IPS DF 19.7 (cell line): ENCODE measurements at regions not wholly inside any gene's neighbourhood (a gene's known extent, or its start where the extent isn't known, plus 50 kb on each side); places are given as distances from the start of the nearest gene placed in this dataset.

Source experiments
- DNase-seq: peaks from one replicate; pipeline ENCODE4 v3.0.0-alpha.2; 2013; ENCODE audit warnings: low read depth, low spot score

DNA sequence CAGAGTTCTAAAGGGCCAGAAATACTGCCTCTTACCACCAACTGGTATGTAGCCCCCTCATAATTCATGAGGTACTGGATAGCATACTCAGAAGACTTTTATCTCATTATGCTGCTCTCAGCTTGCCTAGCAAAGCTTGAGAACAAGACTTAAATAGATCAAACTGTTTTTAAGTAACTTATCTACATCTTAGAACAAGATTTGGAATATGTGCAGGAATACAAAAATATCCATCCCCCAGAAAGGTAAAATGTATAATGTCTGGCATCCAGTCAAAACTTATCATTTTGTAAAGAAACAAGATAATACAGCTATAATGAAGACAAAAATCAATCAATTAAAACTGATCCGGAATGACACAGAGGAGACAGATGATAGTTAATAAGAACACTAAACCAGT, 400.4 kb upstream of the TGFBR2 start:
- DNase-seq = no peak

DNA sequence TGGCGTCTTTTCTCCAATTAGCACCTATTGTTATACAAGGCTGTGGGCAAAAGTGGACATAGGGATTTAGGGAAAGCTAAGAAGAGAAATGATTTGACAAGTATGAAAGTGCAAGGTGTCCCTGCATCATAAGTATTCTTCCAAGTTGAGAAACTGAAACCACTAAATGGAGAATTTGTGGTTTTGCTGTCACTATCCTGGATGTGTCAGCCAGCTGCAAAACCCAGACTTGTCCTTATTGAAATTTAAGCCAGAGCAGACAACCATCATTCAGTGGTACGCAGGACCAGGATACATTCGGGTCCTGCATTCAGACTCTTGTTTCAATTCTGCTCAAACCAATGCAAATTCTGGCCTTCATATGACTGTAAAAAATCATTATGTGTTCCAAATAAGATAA, 384.8 kb upstream of the TGFBR2 start:
- no peak for DNase-seq

DNA sequence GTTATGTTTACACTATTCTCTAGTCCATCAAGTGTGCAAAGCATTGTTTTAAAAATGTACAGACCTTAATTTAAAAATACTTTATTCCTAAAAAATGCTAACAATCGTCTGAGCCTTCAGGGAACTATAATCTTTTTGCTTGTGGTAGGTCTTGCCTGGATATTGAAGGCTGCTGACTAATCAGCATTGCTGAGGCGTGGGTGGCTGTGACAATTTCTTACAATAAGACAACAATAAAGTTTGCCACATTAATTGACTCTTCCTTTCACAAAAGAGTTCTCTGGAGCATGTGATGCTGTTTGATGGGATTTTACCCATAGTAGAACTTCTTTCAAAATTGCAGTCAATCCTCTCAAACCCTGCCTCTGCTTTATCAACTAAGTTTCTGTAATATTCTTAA, 384.0 kb upstream of the TGFBR2 start:
- no peak for DNase-seq

DNA sequence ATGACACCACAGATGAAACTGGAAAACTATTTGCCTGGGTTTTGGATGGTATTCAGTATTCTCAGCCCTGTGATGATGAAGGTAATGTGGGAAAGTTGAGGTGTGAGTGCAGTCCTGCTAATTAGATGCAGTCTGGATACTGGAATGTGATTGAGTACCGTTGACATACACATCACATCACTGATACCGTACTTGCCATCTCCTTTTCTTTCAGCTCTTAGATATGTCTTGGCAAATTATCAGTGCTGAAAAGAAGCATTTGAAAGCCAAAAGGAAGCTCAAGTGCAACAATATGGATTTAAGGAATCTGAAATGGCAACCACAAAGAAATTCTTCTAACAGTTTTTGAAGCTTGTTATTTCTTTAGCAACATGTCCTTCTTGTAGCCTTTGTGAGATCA, 381.4 kb upstream of the TGFBR2 start:
- no peak for DNase-seq

DNA sequence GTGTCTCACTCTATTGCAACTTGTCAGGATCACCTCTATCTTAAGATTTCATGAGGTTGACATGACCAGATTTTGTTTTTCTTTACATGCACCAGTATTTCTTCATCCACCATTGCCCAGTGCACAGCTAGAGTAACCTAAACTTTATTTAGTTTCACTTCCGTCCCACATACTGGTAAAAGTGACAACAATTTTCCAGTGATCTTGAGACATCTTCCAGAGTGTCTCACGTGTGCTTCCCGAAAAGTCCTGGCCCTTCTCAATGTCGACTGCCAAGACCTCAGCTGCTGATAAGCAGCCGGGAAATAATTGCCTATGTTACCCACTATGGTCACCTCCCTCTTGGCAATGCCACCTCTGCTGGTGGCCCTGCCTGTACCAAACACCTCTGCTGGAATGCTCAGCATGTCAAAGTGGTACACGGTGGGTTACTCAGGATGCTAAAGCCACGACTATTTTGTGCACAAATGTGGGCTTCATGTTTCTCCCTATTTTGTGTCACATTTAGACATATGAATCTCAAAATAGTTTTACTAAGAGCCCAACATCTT, 379.7 kb upstream of the TGFBR2 start:
- no peak for DNase-seq

DNA sequence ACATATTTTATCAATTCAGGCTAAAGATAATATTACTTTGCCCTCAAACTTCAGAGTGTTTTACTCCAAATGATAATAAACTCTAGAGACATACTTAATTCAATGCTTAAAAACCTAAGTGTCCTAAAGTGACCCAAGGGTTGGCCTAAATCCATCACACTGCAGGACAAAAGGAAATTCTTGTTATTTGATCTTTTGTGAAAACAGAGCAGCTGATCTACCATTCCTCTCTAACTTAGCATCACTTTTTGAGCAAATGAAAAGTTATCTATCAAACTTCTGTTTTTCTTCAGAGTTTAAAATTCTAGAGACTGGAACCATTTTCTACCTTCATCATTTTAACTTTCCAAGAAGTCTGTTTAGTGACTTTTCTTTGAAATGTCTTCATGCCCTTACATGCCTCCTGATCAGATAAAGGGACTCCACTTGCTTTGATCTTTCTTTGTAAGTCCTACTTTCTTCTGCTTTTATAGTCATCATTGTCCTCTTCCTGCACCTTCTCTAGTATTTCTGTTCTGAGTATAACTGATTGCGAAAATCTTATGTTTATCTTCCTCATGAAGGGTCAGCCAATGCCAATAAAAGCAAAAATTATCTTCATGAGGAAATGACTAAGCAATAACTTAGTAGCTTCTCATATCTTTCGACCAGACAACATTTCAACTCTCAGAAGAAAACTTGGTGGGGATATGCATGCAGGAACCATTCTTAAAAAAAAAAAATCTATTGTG, 378.7 kb upstream of the TGFBR2 start:
- no peak for DNase-seq

DNA sequence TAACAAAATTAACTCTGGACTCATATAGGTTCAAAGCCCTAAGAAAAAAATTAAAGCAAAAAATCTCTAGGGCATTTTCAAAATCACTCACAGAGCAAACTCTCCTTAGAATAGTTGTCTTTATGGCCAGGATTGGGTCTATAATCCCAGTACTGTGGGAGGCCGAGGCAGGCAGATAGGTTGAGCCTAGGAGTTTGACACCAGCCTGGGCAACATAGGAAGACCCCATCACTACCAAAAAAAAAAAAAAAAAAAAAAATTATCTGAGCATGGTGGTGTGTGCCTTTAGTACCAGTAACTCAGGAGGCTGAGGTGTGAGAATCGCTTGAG, 378.1 kb upstream of the TGFBR2 start:
- no peak for DNase-seq

DNA sequence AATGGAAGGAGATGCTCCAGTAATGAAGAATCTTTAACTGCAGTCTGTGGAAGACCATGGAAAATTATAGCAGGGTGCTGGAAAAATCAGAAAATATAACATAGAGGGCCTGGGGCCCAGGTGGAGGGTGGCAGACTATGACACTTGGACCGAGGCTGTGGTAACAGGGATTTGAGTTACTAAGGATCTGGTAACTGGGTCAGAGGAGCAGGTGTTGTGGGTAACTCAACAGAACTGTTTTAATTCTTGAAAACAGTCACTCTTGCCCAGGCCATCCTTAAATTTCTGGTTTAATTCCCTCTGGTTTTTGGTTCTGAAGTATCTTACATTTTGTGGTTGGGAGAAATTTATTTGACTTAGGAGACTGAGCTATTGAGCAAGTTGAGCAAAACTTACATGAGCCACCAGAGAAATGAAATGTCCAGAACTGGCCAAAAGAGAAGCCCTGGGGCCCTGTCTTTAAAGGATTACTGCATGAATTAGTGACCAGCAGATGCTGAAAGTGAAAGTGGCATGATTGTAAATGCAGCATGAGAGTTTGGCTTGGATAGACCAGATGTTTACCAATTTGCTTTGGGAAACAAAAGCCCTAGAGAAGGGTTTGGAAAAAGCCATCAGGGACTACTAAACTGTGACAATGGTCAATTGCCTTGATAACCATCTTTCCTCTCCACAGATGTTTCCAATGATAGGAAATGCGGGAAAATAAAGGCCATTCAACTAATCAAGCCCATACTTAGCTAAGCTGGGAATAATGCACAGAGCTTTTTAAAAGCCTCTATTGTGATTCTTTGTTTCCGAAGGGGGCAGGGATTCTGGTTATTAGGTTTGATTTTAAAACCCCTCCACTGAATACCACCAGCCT, 374.9 kb upstream of the TGFBR2 start:
- DNase-seq = no peak

DNA sequence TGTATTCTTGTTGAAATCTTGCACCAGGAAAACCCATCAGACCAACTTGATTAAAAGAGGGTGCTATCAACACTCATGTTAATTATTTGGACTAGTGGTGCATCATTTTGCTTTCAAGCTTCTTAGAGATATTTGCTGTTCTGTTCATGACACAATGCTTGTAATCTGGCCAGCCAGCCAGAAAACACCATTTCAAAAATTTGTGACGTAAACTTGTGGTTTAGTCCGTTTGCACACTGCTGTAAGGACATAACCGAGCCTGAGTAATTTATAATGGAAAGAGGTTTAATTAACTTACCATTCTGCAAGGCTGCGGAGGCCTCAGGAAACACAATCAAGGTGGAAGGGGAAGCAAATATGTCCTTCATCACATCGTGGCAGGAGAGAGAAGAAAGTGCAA, 374.3 kb upstream of the TGFBR2 start:
- DNase-seq = no peak

DNA sequence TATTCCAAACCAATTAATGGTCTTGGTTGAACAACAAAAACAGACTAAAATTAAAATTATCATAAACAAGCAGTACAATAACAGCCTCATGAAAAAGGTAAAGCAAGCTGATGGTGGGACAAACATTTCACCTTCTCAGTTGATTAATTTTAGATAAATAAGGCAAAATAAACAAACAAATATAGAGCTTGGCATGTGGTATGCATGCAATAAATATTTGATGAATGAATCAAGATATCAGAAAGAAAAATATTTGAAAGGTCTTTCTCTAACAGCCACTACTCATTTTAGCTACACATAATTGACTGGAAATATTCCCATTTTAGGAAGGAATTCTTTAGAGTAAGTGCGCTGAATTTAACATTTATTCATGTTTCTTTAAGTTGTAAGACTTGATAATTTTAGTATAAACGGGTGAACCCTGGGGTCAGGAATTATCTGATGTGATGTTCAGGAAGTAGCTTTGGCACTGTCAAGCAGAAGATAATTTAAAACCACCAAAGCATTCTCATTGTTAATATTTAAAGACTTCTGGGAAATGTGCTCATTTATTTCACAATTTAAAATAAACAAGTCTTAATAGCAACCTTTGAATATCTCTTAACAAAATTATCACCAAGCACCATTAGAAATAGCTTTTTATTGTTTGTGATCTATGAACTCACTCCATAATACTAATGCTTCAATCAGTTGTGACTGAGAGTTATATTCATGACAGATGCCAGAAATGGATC, 372.3 kb upstream of the TGFBR2 start:
- no peak for DNase-seq

DNA sequence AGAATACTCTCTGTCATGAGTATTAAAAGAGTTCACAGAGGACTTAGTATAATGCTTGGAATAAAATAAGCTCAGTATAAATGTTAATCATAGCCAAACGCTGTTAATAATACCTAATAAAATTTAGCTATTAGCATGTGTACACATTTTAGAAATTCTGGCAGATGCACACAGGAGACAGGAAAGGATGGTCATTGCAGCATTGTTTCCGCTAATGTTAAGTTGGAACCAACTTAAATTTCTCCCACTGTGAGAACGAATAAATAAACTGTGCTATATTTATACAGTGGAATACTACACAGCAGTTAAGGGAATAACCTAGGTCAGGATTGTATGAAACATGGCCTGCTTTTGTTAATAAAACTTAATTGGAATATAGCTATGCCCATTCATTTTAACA, 370.4 kb upstream of the TGFBR2 start:
- DNase-seq = no peak

DNA sequence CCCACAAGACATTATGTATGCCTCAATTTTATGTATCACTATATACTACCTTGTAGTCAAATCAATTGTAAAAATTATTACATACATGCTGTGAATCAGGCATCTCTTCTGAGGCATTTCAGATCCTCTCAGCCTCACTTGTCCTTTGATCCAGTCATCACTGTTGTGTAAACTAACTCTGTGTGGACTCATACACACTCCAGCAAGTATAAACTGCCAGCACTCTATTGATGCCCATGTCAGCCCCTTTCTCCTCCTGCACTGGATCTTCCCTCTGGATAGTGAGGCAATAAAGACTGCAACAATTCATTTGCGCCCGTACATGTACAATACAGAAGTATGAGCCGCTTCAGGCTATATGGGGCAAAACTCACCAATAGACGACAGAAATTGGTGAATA, 364.7 kb upstream of the TGFBR2 start:
- no peak for DNase-seq

DNA sequence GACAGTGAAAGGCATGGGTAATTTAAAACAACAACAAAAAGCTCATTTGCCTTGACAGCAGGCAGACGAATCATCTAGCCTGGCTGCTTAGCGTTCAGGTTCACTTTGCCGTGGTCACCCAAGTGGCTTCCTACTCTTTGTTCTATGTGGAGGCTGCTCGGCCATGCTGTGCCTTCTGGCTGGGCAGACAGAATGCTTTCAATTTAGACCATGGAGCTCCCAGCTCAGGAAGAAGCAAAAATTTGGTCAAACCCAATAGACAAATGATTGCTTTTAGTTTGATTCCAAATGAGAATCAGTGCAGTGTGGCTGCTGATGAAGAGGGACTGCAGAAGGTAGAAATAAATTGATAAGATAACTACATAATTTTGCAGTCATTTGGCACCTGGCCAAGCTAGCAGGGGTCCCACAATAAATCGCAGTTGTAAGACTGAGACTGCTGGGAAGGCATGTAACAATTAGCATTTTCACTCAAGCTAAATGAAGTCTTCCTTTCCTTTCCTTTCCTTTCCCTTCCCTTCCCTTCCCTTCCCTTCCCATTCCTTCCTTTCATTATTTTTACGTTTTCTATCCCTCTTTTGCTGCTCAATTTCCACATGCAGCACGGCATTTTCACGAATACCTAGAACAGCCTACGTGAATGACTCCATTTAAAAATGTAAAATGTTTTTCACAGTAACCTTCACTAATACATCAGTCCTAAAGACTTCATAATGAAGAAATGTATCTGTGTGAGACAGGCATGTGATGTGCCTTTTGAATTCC, 360.4 kb upstream of the TGFBR2 start:
- DNase-seq = no peak

DNA sequence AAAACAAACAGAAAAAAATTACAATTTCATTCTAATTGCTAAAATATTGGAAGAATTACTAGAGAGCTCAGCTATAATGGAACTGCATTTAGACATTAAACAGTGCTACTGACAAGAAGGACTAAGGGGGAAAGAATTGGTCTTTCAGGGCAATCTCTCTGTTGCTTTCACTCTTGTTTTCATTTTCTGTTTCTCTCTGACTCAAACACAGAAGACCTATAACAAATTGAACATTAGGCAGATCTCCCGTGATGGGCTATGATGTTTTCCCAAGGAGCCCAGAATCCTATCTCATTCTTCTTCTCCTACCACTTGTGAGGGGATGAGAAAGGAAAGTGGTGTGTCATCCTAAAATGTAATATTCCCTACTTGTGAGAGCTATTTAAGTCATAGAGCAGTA, 358.0 kb upstream of the TGFBR2 start:
- DNase-seq = no peak

DNA sequence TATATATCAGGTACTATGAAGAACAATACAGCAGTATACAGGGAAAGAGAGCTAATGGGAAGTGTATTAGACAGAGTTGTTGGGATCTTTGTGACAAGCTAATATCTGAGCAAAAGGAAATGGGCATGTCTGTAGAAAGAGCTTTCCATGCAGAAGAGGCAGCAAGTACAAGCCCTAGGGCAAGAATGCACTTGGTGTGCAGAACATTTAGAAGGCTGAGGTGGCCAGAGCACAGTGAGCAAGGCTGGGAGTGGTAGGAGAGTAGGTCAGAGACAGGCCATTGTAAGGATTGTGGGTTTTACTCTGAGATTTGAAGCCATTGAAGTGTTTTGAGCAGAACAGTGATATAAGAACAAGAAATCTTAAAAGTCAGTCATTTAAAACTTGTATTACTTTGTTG, 353.9 kb upstream of the TGFBR2 start:
- no peak for DNase-seq

DNA sequence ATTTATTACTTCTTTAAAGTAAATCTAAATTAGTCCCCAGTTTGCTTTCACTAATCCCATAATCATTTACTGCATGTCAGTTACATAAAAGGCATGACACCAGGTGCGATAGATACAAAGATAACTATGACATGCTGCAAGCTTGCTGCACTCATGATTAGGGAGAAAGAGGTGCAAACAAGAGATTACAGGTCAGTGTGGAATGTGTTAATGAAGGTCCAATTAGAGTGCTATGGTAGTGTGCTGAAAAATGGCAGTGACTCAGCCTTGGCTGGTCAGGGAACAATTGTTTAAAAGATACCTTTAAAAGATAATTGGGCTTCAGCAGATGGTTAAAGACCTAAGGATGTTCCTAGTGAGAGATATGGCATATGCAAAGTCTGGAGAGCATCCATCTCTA, 352.6 kb upstream of the TGFBR2 start:
- no peak for DNase-seq

DNA sequence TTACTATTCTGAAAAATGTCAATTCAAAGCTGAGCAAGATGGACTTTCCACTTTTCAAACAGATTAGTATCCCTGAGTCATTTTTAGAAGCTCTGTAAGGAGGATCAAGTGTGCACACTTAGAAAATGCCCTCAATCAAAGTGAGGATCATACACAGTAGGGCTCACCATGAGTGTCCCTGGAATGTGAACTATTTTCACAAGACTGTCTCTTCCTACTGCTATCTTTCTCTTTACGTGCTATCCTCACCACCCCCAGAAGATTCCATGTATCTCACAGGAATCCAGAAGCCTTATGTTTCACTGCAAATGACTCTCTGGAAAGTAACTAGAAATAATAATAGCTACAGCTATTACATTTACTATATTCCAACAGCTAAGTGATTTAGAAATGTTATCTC, 349.9 kb upstream of the TGFBR2 start:
- DNase-seq = no peak

DNA sequence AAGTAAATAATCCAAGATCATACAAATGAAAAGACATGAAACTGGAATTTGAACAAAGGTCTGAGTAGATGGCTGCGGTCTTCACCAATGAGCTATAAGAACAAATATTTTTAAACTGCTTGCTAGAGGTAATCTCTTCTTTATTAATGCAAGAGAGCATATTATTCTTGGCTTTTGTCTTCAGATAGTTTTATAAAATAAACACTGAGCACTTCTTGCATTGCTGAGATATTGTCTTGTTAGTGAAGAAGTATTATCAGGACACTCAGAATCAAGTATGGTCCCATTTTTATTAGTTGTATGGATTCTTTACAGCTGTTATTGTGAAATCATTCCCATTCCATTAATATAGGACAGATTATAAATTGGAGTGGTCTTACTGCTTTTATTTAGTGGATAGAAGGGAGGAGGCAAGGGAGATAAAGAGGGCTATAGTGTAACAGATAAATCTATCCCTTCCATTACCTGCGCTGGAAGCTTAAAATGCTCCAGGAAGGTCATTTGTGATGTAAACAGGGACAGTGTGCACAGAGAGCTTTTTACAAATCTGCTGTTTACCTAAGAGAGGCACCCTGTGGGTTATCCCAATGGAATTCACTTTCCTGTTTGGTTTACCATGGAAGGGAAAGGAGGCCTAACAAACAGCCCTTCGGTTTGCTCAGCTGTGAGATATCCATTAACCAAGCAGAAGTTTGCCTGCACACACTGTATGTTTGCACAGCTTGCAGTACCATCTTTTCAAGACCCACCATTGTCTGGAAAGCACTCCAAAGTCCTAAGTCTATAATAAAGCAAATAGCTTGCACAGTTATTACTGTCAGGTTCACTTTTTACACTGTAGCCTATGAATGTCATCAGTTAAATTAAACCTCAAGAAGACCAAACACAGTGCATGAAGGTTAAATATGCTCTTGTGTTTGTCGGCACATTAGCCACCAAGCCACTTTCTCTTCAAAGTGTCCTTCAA, 347.7 kb upstream of the TGFBR2 start:
- peak; percentile 70 for DNase-seq

DNA sequence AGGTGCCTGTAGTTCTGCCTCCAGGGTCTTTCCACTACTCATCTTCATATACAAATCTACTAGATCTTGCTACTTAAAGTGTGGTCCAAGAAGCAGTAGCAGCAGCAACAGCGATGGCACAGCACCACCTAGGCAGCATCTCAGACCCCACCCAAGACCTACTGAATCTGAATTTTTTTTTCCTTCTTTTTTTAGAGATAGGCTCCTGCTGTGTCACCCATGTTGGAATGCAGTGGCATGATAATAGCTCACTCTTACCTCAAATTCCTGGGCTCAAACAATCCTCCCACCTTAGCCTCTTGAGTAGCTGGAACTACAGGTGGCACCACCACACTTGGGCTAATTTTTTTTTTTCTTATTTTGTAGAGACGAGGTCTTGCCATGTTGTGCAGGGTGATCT, 346.7 kb upstream of the TGFBR2 start:
- peak; percentile 61 for DNase-seq

DNA sequence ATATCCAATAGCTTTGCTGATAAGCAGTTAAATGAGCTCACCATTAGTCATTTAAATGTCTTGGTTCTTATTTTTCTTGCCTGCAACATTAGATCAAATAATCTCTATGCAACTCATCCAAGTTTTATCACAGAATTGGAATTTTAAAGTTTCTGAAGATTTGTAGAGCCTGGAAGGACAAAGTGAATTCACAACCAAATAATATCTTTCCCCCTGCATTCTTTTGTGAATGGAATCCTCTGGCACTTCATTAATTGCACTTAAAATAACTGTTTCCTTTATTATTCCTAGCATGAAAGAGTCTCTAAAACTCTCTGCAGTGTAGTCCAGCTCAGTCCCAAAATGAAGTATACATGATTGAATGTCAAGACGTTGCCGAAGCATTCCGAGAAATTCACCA, 345.6 kb upstream of the TGFBR2 start:
- no peak for DNase-seq
